Upper lobe of right lung (tissue), 1 donor: ENCODE measurements at regions not wholly inside any gene's neighbourhood (a gene's known extent, or its start where the extent isn't known, plus 50 kb on each side); places are given as distances from the start of the nearest gene placed in this dataset.

Source experiments
- ATAC-seq: fragments of 200-7000 bp; cut with Tn5 transposase; one replicate; pipeline ENCODE4 v1.9.1; 2020; ENCODE audit warnings: mild to moderate bottlenecking, moderate library complexity
- DNase-seq: peaks from one replicate; pipeline ENCODE4 v3.0.0-alpha.2; 2020
- H3K27ac ChIP-seq: fragments of 200-600 bp; one replicate; pipeline ENCODE4 v1.8.0; 2022
- H3K27me3 ChIP-seq: fragments of 200-600 bp; one replicate; pipeline ENCODE4 v1.8.0; 2022; ENCODE audit warnings: mild to moderate bottlenecking
- H3K36me3 ChIP-seq: fragments of 200-600 bp; one replicate; pipeline ENCODE4 v1.8.0; 2022
- H3K4me1 ChIP-seq: fragments of 200-600 bp; one replicate; pipeline ENCODE4 v1.8.0; 2022
- H3K4me3 ChIP-seq: fragments of 200-600 bp; one replicate; pipeline ENCODE4 v1.8.0; 2022; ENCODE audit warnings: mild to moderate bottlenecking
- H3K9me3 ChIP-seq: fragments of 200-600 bp; one replicate; pipeline ENCODE4 v1.8.0; 2022
- intact Hi-C: fragments of 100-400 bp; cut with DNase I; formaldehyde crosslinking; loops from one replicate; pipeline ENCODE4 v1.11.0; 2022
- TF ChIP-seq, protein P1 (sequence below): fragments of 200-600 bp; IDR thresholded peaks from one replicate; pipeline ENCODE4 v1.8.0; 2022; ENCODE audit warnings: antibody characterized with exemption
- donor health status: DM: no; HTN: yes; CAD: no; lungs with severe emphysema.

DNA sequence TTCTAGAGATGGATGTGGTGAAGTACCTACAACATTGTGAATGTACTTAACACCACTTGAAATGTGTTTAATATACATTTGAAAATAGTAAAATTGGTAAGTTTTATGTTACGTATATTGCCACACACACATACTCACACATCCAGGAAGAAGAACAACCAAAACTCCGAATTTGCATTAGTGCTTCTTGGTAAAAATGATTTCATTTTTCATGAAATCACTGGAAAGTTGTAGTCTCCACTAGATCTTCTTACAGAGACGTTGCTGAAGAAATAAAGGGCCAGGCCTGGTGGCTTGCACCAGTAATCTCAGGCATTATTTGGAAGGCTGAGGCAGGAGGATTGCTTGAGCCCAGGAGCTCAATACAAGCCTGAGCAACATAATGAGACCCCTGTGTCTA lies 118.6 kb upstream of the ZNF608 start:
- intact Hi-C loops = no loop called here
- Histone ChIP-seq H3K4me3 (no peak overlapping the region), H3K27ac (no peak overlapping the region), H3K36me3 (no peaks in the 10 kb centered on the region), H3K27me3 (no peaks in the 10 kb centered on the region), H3K9me3 (no peaks in the 10 kb centered on the region), H3K4me1 (peaks cover 26% of the 10 kb centered on the region)
- TF ChIP-seq, protein P1, sequence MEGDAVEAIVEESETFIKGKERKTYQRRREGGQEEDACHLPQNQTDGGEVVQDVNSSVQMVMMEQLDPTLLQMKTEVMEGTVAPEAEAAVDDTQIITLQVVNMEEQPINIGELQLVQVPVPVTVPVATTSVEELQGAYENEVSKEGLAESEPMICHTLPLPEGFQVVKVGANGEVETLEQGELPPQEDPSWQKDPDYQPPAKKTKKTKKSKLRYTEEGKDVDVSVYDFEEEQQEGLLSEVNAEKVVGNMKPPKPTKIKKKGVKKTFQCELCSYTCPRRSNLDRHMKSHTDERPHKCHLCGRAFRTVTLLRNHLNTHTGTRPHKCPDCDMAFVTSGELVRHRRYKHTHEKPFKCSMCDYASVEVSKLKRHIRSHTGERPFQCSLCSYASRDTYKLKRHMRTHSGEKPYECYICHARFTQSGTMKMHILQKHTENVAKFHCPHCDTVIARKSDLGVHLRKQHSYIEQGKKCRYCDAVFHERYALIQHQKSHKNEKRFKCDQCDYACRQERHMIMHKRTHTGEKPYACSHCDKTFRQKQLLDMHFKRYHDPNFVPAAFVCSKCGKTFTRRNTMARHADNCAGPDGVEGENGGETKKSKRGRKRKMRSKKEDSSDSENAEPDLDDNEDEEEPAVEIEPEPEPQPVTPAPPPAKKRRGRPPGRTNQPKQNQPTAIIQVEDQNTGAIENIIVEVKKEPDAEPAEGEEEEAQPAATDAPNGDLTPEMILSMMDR = no peak
- DNase-seq = no peak
- no peak for ATAC-seq

DNA sequence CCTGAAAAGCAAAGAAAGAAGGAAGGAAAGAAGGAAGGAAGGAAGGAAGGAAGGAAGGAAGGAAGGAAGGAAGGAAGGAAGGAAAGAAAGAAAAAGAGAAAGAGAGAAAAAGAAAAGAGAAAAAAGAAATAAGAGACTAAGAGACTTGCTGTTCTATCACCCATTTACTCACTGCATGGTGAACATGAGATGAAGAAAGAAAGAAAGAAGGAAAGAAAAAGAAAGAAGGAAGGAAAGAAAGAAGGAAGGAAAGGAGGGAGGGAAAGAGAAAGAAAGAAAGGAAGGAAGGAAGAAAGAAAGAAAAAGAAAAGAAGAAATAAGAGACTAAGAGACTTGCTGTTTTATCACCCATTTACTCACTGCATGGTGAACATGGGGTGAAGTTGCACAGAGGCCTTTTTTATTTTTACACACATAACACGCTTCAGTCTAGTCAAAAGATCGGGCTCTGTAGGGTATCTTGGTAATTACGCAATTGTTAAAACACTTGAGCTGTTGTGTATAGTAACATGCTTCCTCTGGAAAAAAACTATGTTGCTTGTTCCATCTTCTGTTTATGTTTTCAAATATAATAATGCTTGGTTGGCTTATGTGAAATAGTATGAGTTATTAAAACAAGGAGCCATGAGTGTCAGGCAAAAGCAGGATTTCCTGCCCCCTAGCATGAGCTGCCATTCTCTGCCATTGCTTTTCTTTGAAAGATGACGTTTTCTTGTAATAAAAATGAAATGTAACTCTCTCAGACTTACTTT lies 119.3 kb upstream of the ZNF608 start:
- H3K36me3 ChIP-seq = no peaks in the 10 kb centered on the region
- intact Hi-C loops = no loop called here
- H3K4me1 ChIP-seq = peaks cover 32% of the 10 kb centered on the region
- no peaks in the 10 kb centered on the region for H3K9me3 ChIP-seq
- TF ChIP-seq, protein P1 = no peak
- peak overlapping the region; percentile 20 for H3K27ac ChIP-seq
- ATAC-seq (peak; percentile 54), DNase-seq (no peak)
- no peak overlapping the region for H3K4me3 ChIP-seq
- no peaks in the 10 kb centered on the region for H3K27me3 ChIP-seq

DNA sequence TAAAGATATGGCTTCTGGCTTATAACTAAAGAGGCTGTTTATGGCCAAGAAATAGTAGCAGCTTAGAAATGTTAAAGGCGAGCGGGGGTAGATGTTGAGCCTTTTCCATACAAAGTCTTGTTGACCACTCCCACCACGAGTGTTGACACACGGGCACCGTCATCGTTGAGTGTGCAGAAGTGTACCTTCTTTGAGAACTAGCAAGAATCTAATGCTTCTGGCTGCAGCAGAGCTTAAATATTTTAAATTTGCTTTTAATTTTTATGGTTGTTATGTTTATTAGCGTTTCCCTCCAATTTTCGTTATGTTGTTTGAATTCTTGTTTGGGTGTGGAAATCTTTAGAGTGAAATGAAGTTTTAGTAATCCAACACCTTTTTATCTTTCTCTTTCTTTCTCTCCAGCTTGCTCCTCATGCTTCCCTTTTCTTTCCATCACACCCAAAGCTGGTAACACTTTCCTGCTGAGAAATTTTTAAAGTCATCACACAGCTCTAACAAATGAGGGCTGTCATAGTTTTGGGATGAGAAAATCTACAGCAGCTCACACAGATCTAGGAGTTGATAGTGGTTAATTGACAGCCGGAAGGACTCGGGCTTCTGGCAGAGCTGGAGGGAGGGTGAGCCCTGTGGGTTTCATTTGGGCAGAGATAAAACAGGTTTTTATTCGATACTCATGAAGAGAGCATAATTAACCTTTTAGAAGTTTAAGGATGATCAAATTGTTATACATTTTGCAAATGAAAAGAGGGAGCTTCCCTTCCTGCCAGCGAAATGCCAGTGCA lies 120.1 kb upstream of the ZNF608 start:
- Histone ChIP-seq H3K4me1 (peaks cover 32% of the 10 kb centered on the region), H3K27ac (peak overlapping the region; percentile 20), H3K9me3 (no peaks in the 10 kb centered on the region), H3K36me3 (no peaks in the 10 kb centered on the region), H3K27me3 (no peaks in the 10 kb centered on the region), H3K4me3 (no peak overlapping the region)
- TF ChIP-seq, protein P1 = no peak
- peak; percentile 71 for DNase-seq
- intact Hi-C loops = no loop called here
- ATAC-seq = peak; percentile 63

DNA sequence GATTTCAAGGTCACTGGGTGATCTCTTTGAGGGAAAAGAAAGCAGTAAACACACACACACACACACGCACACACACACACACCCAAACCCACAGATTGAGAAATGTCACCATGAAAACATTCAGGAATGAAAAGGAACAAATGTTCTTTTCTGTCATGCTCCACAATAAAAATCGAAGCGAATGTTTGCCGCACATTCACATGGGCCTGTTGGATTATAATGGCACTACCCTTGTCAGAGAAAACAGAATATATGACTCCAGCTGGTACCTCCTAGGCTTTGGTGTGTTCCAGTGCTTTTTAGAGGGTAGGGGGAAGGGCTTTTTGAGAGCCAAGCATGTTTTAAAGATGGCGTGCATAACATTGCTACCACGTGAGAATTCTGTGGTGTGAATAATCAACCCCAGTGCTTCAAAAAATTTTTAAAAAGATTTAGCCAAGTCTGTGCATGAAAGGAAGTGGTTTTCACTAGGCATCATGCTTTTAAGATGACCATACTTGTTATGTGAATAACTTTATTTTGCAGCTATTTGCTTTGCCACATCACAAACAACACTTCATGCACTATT lies 120.8 kb upstream of the ZNF608 start:
- ATAC-seq = no peak
- H3K4me1 ChIP-seq = peaks cover 37% of the 10 kb centered on the region
- TF ChIP-seq, protein P1 = no peak
- H3K4me3 ChIP-seq = no peak overlapping the region
- no peaks in the 10 kb centered on the region for H3K27me3 ChIP-seq
- no peaks in the 10 kb centered on the region for H3K36me3 ChIP-seq
- no peak for DNase-seq
- no peak overlapping the region for H3K27ac ChIP-seq
- H3K9me3 ChIP-seq = no peaks in the 10 kb centered on the region
- intact Hi-C loops = no loop called here

DNA sequence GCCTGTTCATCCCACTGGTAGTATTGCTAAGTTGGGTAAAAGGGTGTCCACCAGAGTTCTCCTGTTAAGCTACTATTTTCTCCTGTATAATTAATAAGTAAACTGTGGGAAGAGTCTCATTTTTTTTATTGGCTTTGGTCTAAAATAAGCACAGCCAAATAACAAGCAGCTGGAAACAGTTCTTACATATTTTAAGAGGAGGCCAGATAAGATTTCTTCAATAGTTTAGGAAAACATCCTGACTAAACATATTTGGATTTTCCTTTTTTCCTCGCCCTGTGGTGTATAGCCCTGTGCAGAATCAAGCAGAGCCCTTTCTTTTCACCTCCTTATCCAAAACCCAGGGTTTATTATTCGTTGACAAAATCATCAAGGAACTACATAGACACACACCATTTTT lies 122.2 kb upstream of the ZNF608 start:
- intact Hi-C loops = no loop called here

More for the DNA sequence above, 122.2 kb upstream of the ZNF608 start:
- ATAC-seq (no peak), DNase-seq (no peak)
- Histone ChIP-seq H3K36me3 (no peaks in the 10 kb centered on the region), H3K9me3 (no peaks in the 10 kb centered on the region), H3K4me3 (no peak overlapping the region), H3K27me3 (no peaks in the 10 kb centered on the region), H3K27ac (peak overlapping the region; percentile 33), H3K4me1 (peaks cover 37% of the 10 kb centered on the region)
- TF ChIP-seq, protein P1 = no peak
